ENCODE measurements at regions not wholly inside any gene's neighbourhood (a gene's known extent, or its start where the extent isn't known, plus 50 kb on each side); places are given as distances from the start of the nearest gene placed in this dataset.

GRCh38 chr10:125355657-125356056 lies 195.3 kb upstream of the CTBP2 start:
- TF ChIP-seq CTCF (IDR thresholded peaks at IDR 0.05) (no peak), POLR2A (IDR thresholded peaks at IDR 0.05) (no peak)

Data from right lobe of liver (tissue), 4 donors.